ENCODE measurements at regions not wholly inside any gene's neighbourhood (a gene's known extent, or its start where the extent isn't known, plus 50 kb on each side); places are given as distances from the start of the nearest gene placed in this dataset.

DNA sequence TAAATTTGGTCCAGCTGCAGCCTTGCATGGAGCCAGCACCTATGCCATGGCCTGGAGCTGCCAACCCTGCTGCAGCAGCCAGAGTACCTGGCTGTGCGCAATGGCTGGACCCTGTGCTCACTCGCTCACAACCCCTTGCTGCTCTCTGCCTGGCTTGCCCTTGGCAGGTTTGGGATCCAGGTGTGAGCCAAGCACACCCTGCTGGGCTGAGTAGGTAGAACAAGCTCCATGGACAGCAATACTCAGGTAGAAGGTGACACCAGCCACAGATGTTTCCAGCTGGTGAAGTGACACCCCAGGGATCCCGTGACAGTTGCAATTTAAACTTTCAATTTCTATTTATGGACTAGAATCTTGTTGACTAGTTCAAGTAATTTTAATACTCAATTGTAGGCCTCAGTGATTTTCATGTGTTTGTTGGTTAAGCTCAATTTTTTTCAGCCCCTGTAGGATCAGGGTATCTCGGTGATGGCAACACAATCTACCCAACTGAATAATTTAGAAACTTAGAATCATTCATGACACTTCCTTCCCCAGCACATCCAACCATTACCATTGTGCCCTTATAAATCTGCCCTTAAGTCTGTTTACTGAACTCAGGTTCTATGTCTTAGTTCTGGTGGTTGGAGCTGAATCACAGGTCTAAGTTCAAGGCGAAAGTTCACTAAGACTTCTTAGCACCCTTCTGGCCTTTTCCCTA lies 480.0 kb downstream of the PMP22 start:
- CTCF ChIA-PET (ENCODE audit: low intra/inter-chr PET ratio), result no interaction called here
- H2AFZ ChIP-seq (ENCODE audit: low read depth, low read length), result no peak overlapping the region
- no peaks in the 10 kb centered on the region for H3K4me1 ChIP-seq (replicated peaks in 1 of 2; ENCODE audit: control insufficient read depth in 2 of 2, insufficient read depth in 2 of 2, low read length in 2 of 2)
- WGBS (ENCODE audit: insufficient coverage, low coverage, missing lambda C conversion rate), result 0% methylated on average over 5 of the region's 5 CpGs
- ATAC-seq (no peak), FAIRE-seq (no peak), DNase-seq (ENCODE audit: extremely low read depth in 1 of 4, low spot score in 3 of 4) (no peak)
- intact Hi-C loops (cut with micrococcal nuclease) (no loop called here), in situ Hi-C loops (cut with MboI) (no loop called here)
- H4K20me1 ChIP-seq (replicated peaks; ENCODE audit: control insufficient read depth, insufficient read depth, low read length), result no peaks in the 10 kb centered on the region
- BruUV-seq (replicated peaks), result no TSS peak
- no peaks in the 10 kb centered on the region for H3K36me3 ChIP-seq (ENCODE audit: control insufficient read depth, insufficient read depth, low read length)
- H3K27ac ChIP-seq (ENCODE audit: extremely low read depth, low read depth, low read length), result no peak overlapping the region
- no peak overlapping the region for H3K4me3 ChIP-seq
- no peak overlapping the region for H3K9ac ChIP-seq (ENCODE audit: insufficient read depth in 1 of 2, low read depth in 2 of 2, low read length in 2 of 2)
- no peaks in the 10 kb centered on the region; a peak in 1 of 5 replicates for H3K27me3 ChIP-seq (ENCODE audit: control insufficient read depth in 2 of 2, insufficient read depth in 2 of 2, low read length in 2 of 2)
- POLR2A ChIA-PET, result interaction anchor here (0.6 kb wide), 1 partner anchor 159 kb away, joined by 3 read pairs; no protein-coding TSS in a partner anchor
- no peaks in the 10 kb centered on the region for H3K9me1 ChIP-seq (ENCODE audit: control insufficient read depth, insufficient read depth, low read length)
- H3K79me2 ChIP-seq (ENCODE audit: control insufficient read depth, insufficient read depth, low read length), result no peaks in the 10 kb centered on the region
- no peak overlapping the region for H3K4me2 ChIP-seq (ENCODE audit: insufficient read depth, low read length)
- TF ChIP-seq JUNB (CRISPR knock-in tag; conservative IDR thresholded peaks at IDR 0.05), result no peak
- no peak for TF ChIP-seq ZBTB17 (CRISPR knock-in tag; IDR thresholded peaks at IDR 0.05)
- no peak for TF ChIP-seq HNRNPK (IDR thresholded peaks at IDR 0.05; ENCODE audit: low read depth, low read length, poor library complexity, severe bottlenecking)
- no peak for TF ChIP-seq ATF6 (CRISPR knock-in tag; IDR thresholded peaks at IDR 0.05)
- no peak for TF ChIP-seq BRD9 (IDR thresholded peaks at IDR 0.05; ENCODE audit: low read depth, partially characterized antibody)
- TF ChIP-seq TCF15 (CRISPR knock-in tag; IDR thresholded peaks at IDR 0.05), result no peak
- no peak for TF ChIP-seq SMARCE1 (IDR thresholded peaks at IDR 0.05)
- no peak for TF ChIP-seq NEUROD1 (IDR thresholded peaks at IDR 0.05; ENCODE audit: borderline replicate concordance, low read depth, low read length, partially characterized antibody)
- no peak for TF ChIP-seq BCLAF1 (IDR thresholded peaks at IDR 0.05; ENCODE audit: borderline replicate concordance in 1 of 2, control insufficient read depth in 1 of 2, low read depth in 2 of 2, low read length in 1 of 2)
- TF ChIP-seq, protein P1, sequence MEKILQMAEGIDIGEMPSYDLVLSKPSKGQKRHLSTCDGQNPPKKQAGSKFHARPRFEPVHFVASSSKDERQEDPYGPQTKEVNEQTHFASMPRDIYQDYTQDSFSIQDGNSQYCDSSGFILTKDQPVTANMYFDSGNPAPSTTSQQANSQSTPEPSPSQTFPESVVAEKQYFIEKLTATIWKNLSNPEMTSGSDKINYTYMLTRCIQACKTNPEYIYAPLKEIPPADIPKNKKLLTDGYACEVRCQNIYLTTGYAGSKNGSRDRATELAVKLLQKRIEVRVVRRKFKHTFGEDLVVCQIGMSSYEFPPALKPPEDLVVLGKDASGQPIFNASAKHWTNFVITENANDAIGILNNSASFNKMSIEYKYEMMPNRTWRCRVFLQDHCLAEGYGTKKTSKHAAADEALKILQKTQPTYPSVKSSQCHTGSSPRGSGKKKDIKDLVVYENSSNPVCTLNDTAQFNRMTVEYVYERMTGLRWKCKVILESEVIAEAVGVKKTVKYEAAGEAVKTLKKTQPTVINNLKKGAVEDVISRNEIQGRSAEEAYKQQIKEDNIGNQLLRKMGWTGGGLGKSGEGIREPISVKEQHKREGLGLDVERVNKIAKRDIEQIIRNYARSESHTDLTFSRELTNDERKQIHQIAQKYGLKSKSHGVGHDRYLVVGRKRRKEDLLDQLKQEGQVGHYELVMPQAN (IDR thresholded peaks at IDR 0.05; ENCODE audit: borderline replicate concordance), result no peak
- TF ChIP-seq, protein P2, sequence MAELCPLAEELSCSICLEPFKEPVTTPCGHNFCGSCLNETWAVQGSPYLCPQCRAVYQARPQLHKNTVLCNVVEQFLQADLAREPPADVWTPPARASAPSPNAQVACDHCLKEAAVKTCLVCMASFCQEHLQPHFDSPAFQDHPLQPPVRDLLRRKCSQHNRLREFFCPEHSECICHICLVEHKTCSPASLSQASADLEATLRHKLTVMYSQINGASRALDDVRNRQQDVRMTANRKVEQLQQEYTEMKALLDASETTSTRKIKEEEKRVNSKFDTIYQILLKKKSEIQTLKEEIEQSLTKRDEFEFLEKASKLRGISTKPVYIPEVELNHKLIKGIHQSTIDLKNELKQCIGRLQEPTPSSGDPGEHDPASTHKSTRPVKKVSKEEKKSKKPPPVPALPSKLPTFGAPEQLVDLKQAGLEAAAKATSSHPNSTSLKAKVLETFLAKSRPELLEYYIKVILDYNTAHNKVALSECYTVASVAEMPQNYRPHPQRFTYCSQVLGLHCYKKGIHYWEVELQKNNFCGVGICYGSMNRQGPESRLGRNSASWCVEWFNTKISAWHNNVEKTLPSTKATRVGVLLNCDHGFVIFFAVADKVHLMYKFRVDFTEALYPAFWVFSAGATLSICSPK (IDR thresholded peaks at IDR 0.05; ENCODE audit: borderline replicate concordance), result no peak
- no peak for TF ChIP-seq RFX7 (CRISPR knock-in tag; IDR thresholded peaks at IDR 0.05)
- H3K9me3 ChIP-seq (replicated peaks; ENCODE audit: control insufficient read depth, insufficient read depth, low read depth, low read length), result no peaks in the 10 kb centered on the region
